HepG2 (cell line): ENCODE measurements at regions not wholly inside any gene's neighbourhood (a gene's known extent, or its start where the extent isn't known, plus 50 kb on each side); places are given as distances from the start of the nearest gene placed in this dataset.
A peak's percentile ranks its signal among the peaks of the same experiment; 100 is the strongest.

Source experiments
- HNRNPH1 ChIP-seq: fragments of 200-400 bp; formaldehyde crosslinking; optimal IDR thresholded peaks from 2 replicates; pipeline ENCODE3; 2017; ENCODE audit warnings: mild to moderate bottlenecking, low read depth, low read length
- HOXA3 ChIP-seq: sonication (generic); formaldehyde crosslinking; IDR thresholded peaks from 2 replicates; pipeline ENCODE4 v1.5.0; 2020; ENCODE audit warnings: missing genetic modification reagents
- MTF1 ChIP-seq: sonication (generic); formaldehyde crosslinking; IDR thresholded peaks from 2 replicates; pipeline ENCODE4 v1.5.0; 2020; ENCODE audit warnings: missing genetic modification reagents
- NFYC ChIP-seq: IDR thresholded peaks from 2 replicates; pipeline ENCODE4 v1.6.1; 2016; ENCODE audit warnings: missing genetic modification reagents, missing compliant biosample characterization
- NR2C2 ChIP-seq: sonication (generic); formaldehyde crosslinking; IDR thresholded peaks from 2 replicates; pipeline ENCODE4 v1.4.0; 2020; ENCODE audit warnings: missing genetic modification reagents, mild to moderate bottlenecking, moderate library complexity, borderline replicate concordance
- POLR2G ChIP-seq: fragments of 200-400 bp; formaldehyde crosslinking; IDR thresholded peaks from 2 replicates; pipeline ENCODE4 v1.6.1; 2018; ENCODE audit warnings: mild to moderate bottlenecking, low read depth, low read length, moderate library complexity
- RAD21 ChIP-seq: fragments of 450-650 bp; formaldehyde crosslinking; IDR thresholded peaks from 2 replicates; pipeline ENCODE4 v1.5.0; 2020; ENCODE audit warnings: mild to moderate bottlenecking
- SNAI1 ChIP-seq: sonication (generic); formaldehyde crosslinking; IDR thresholded peaks from 2 replicates; pipeline ENCODE4 v1.5.0; 2020; ENCODE audit warnings: mild to moderate bottlenecking, missing genetic modification reagents, borderline replicate concordance
- TEAD3 ChIP-seq: optimal IDR thresholded peaks from 2 replicates; pipeline ENCODE3; 2016; ENCODE audit warnings: borderline replicate concordance
- ZBTB20 ChIP-seq: sonication (generic); formaldehyde crosslinking; IDR thresholded peaks from 2 replicates; pipeline ENCODE4 v1.8.1; 2023; ENCODE audit warnings: missing genetic modification reagents, low read depth, mild to moderate bottlenecking, borderline replicate concordance
- ZNF136 ChIP-seq: sonication (generic); formaldehyde crosslinking; IDR thresholded peaks from 2 replicates; pipeline ENCODE4 v1.8.1; 2022; ENCODE audit warnings: low read depth, mild to moderate bottlenecking, moderate library complexity, missing genetic modification reagents
- ZNF335 ChIP-seq: sonication (generic); formaldehyde crosslinking; IDR thresholded peaks from 2 replicates; pipeline ENCODE4 v1.4.0; 2020; ENCODE audit warnings: missing genetic modification reagents
- ZNF34 ChIP-seq: sonication (generic); formaldehyde crosslinking; IDR thresholded peaks from 2 replicates; pipeline ENCODE4 v1.4.0; 2020; ENCODE audit warnings: mild to moderate bottlenecking, missing genetic modification reagents, borderline replicate concordance
- ZNF552 ChIP-seq: sonication (generic); formaldehyde crosslinking; IDR thresholded peaks from 2 replicates; pipeline ENCODE4 v1.9.0; 2022; ENCODE audit warnings: missing genetic modification reagents, mild to moderate bottlenecking, borderline replicate concordance
- ZNF558 ChIP-seq: sonication (generic); formaldehyde crosslinking; IDR thresholded peaks from 2 replicates; pipeline ENCODE4 v1.9.0; 2022; ENCODE audit warnings: mild to moderate bottlenecking, missing genetic modification reagents, borderline replicate concordance
- ZNF737 ChIP-seq: sonication (generic); formaldehyde crosslinking; IDR thresholded peaks from 2 replicates; pipeline ENCODE4 v1.5.0; 2020; ENCODE audit warnings: missing genetic modification reagents, mild to moderate bottlenecking, borderline replicate concordance
- TF ChIP-seq, protein P1 (sequence below): sonication (generic); formaldehyde crosslinking; IDR thresholded peaks from 2 replicates; pipeline ENCODE4 v1.4.0; 2020; ENCODE audit warnings: mild to moderate bottlenecking, missing genetic modification reagents
- TF ChIP-seq, protein P2 (sequence below): IDR thresholded peaks from 2 replicates; pipeline ENCODE4 v1.6.1; 2016
- TF ChIP-seq, protein P3 (sequence below), 2 experiments: sonication (generic) in 1 of 2; formaldehyde crosslinking in 1 of 2; IDR thresholded peaks; 2 replicates each; pipeline versions ENCODE4 v1.4.0 to v1.6.1; 2018 to 2020; ENCODE audit warnings: missing genetic modification reagents in 2 of 2, borderline replicate concordance in 1 of 2, low read depth in 1 of 2, mild to moderate bottlenecking in 1 of 2, missing biosample characterization in 1 of 2

DNA sequence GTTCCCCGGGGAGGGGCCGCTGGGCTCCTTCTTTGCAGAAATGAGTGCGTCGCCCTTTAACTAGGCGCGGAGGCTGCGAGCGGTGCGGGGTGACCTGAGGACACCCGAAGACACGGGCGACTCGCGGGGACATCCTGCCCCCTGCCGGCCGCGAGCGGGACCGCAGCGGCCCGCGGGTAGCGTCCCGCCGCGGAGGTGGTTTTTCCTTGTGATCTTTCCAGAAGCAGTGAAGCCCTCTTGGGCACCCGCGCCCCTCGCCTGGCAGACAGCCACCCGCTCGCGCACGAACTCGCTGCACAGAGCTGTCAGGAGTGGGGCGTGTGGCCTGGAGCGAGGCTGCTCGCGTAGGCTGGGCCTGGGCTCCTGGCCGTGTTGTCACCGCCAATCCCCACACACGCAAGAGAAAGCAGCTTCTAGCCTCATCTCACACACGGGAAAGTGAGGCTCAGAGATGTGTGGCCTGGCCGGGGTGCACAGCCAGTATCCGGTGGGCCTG, 67.2 kb downstream of the DIO3 start (continued):
- TF ChIP-seq, protein P1, sequence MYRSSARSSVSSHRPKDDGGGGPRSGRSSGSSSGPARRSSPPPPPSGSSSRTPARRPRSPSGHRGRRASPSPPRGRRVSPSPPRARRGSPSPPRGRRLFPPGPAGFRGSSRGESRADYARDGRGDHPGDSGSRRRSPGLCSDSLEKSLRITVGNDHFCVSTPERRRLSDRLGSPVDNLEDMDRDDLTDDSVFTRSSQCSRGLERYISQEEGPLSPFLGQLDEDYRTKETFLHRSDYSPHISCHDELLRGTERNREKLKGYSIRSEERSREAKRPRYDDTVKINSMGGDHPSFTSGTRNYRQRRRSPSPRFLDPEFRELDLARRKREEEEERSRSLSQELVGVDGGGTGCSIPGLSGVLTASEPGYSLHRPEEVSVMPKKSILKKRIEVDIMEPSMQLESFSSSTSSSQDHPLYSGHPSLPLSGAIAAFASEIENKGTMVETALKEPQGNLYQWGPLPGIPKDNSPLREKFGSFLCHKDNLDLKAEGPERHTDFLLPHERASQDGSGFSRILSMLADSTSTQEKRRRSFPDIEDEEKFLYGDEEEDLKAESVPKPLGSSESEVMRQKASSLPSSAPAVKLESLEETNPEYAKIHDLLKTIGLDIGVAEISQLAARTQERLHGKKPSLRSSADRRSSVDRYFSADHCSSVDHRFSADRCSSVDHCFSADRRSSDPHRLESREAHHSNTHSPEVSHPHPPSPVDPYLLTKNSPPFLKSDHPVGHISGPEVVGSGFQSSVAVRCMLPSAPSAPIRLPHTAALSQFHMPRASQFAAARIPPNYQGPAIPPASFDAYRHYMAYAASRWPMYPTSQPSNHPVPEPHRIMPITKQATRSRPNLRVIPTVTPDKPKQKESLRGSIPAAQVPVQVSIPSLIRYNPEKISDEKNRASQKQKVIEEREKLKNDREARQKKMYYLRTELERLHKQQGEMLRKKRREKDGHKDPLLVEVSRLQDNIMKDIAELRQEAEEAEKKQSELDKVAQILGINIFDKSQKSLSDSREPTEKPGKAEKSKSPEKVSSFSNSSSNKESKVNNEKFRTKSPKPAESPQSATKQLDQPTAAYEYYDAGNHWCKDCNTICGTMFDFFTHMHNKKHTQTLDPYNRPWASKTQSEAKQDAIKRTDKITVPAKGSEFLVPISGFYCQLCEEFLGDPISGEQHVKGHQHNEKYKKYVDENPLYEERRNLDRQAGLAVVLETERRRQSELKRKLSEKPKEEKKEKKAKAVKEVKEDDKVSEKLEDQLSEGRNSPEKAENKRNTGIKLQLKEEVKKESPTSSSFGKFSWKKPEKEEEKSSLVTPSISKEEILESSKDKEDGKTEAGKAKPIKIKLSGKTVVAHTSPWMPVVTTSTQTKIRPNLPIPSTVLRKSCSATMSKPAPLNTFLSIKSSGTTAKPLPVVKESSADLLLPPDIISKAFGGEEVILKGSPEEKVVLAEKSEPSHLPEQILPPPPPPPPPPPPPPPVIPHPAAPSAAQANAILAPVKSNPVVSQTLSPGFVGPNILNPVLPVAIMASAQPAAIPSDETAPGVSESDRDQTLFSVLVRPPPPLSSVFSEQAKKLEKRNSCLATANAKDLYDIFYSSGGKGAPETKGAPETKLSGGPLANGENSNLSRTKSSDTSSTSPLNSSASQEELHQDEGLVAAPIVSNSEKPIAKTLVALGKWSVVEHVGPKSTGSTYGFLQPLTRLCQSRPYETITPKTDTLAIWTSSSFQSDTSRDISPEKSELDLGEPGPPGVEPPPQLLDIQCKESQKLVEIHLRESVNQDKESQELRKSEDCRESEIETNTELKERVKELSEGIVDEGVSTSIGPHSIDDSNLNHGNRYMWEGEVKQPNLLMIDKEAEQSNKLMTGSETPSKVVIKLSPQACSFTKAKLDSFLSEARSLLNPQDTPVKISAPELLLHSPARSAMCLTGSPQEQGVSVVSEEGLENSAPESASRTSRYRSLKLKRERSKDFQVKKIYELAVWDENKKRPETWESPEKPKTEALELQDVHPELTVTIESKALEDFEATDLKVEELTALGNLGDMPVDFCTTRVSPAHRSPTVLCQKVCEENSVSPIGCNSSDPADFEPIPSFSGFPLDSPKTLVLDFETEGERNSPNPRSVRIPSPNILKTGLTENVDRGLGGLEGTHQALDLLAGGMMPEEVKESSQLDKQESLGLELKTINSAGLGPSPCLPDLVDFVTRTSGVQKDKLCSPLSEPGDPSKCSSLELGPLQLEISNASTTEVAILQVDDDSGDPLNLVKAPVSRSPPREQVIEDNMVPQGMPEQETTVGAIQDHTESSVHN, result no peak
- no peak; the same call in 1 of the 2 replicates for TF ChIP-seq ZNF136 (CRISPR knock-in tag)
- no peak for TF ChIP-seq ZNF737
- TF ChIP-seq HNRNPH1, result no peak
- peak; percentile 49 for TF ChIP-seq HOXA3 (CRISPR knock-in tag)
- no peak for TF ChIP-seq NFYC (CRISPR knock-in tag)
- TF ChIP-seq MTF1 (CRISPR knock-in tag), result no peak
- no peak for TF ChIP-seq POLR2G
- TF ChIP-seq, protein P2, sequence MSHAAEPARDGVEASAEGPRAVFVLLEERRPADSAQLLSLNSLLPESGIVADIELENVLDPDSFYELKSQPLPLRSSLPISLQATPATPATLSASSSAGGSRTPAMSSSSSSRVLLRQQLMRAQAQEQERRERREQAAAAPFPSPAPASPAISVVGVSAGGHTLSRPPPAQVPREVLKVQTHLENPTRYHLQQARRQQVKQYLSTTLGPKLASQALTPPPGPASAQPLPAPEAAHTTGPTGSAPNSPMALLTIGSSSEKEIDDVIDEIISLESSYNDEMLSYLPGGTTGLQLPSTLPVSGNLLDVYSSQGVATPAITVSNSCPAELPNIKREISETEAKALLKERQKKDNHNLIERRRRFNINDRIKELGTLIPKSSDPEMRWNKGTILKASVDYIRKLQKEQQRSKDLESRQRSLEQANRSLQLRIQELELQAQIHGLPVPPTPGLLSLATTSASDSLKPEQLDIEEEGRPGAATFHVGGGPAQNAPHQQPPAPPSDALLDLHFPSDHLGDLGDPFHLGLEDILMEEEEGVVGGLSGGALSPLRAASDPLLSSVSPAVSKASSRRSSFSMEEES (CRISPR knock-in tag), result no peak
- no peak for TF ChIP-seq ZNF552 (CRISPR knock-in tag)
- TF ChIP-seq TEAD3 (CRISPR knock-in tag), result peak; percentile 15
- no peak for TF ChIP-seq ZNF558
- no peak for TF ChIP-seq ZNF335 (CRISPR knock-in tag)
- TF ChIP-seq SNAI1, result no peak
- 0 out of 2 replicates have a peak, but pooled peaks have one; percentile 41 for TF ChIP-seq ZNF34
- no peak for TF ChIP-seq NR2C2
- TF ChIP-seq, protein P3, sequence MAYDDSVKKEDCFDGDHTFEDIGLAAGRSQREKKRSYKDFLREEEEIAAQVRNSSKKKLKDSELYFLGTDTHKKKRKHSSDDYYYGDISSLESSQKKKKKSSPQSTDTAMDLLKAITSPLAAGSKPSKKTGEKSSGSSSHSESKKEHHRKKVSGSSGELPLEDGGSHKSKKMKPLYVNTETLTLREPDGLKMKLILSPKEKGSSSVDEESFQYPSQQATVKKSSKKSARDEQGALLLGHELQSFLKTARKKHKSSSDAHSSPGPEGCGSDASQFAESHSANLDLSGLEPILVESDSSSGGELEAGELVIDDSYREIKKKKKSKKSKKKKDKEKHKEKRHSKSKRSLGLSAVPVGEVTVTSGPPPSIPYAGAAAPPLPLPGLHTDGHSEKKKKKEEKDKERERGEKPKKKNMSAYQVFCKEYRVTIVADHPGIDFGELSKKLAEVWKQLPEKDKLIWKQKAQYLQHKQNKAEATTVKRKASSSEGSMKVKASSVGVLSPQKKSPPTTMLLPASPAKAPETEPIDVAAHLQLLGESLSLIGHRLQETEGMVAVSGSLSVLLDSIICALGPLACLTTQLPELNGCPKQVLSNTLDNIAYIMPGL (CRISPR knock-in tag; IDR thresholded peaks at IDR 0.05; ENCODE audit: borderline replicate concordance in 1 of 2, low read depth in 1 of 2), result peak; percentile 40 to 66; a peak in 1 of 4 replicates
- TF ChIP-seq RAD21 (CRISPR knock-in tag), result peak; percentile 97
- no peak for TF ChIP-seq ZBTB20 (CRISPR knock-in tag)
